NT2/D1 (cell line): ENCODE measurements at regions not wholly inside any gene's neighbourhood (a gene's known extent, or its start where the extent isn't known, plus 50 kb on each side); places are given as distances from the start of the nearest gene placed in this dataset.

Experiments
- SUZ12 ChIP-seq: IDR thresholded peaks from 2 replicates; pipeline ENCODE4 v1.6.1; 2011; ENCODE audit not compliant: insufficient read length, insufficient read depth; ENCODE audit errors: extremely low read depth
- ZNF274 ChIP-seq: IDR thresholded peaks from 2 replicates; pipeline ENCODE4 v1.6.1; 2011; ENCODE audit warnings: mild to moderate bottlenecking, low read depth, low read length

DNA sequence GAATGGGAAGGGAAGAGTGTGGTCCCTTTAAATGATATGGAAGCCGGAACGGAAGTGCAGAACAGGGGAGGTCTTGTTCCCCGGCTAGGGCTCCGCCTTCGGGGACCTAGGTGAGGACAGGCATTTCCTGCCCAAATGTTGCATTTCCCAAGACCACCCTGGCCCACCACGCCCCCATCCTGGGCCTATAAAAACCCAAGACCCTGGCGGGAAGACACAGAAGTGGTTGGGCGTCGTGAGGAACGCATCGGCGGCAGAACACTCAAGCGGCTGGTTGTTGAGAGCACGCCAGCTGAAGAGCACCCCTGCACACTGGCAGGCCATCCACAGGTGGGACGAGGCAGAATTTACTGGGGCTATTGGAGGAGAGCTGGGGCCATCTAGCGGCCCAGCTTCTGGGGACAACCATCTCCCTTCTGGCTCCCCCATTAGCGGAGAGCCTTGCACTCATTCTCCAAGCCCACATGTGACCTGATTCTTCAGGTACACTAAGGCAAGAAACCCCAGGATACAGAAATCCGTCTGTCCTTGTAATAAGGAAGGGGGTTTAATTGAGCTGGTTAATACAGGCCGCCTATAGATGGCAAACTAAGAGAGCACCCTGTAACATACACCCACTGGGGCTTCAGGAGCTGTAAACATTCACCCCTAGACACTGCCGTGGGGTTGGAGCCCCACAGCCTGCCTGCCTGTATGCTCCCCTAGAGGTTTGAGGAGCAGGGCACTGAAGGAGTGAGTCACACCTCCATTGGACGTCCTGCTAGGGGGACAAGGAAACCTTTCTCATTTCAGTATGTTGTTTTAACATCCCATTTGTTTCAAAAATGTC is 1327.9 kb downstream of the BRINP3 start:
- TF ChIP-seq ZNF274 (no peak), SUZ12 (no peak)
